NCI-H510A treated with DMSO at 0.1 percent for 48 hours (cell line): ENCODE measurements at regions not wholly inside any gene's neighbourhood (a gene's known extent, or its start where the extent isn't known, plus 50 kb on each side); places are given as distances from the start of the nearest gene placed in this dataset.

Experiments
- DNase-seq: peaks from one replicate; lab custom pipeline; 2025; lab: John Stamatoyannopoulos, UW

DNA sequence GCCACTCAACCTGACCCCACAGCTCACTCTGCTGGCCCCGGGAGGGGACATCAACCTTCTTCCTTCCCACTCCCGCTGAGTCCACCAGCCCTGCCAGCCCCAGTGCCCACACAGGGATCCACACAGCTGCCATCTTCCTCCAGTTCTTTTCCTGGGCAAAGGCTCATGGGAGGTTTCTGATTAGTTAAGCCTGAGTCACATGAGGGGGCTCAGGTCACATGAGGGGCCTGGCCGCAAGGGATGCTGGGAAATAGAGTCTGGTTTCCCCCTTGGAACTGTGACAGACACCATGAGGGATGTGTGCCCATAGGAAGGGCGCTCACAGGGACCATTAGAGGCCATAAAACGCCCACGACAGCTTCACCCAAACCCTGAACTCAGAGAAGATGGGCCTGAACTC is 228.7 kb upstream of the SFSWAP start:
- DNase-seq: no peak

DNA sequence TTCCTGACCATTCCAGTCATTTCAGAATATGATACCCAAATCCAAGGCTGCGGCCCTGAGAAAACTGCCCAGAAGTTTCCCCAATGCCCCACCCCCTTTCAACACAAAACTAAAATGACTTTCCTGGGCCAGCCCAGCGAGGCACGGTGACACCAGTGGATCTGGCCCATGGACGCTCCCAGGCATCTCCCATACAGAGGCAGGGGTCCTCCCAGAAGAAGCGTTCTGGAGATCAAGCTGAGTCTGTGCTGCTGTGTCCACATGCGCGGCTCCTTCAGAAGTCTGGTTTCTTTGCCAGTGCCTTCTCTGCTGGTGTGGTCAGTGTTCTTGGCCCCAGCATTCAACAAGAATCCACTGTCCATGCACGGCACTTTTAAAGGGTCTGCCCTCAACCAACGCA is 228.2 kb upstream of the SFSWAP start:
- no peak for DNase-seq

- no peak for DNase-seq
Observed at GRCh38 chr12:131486451-131487230, 224.2 kb upstream of the SFSWAP start.

DNA sequence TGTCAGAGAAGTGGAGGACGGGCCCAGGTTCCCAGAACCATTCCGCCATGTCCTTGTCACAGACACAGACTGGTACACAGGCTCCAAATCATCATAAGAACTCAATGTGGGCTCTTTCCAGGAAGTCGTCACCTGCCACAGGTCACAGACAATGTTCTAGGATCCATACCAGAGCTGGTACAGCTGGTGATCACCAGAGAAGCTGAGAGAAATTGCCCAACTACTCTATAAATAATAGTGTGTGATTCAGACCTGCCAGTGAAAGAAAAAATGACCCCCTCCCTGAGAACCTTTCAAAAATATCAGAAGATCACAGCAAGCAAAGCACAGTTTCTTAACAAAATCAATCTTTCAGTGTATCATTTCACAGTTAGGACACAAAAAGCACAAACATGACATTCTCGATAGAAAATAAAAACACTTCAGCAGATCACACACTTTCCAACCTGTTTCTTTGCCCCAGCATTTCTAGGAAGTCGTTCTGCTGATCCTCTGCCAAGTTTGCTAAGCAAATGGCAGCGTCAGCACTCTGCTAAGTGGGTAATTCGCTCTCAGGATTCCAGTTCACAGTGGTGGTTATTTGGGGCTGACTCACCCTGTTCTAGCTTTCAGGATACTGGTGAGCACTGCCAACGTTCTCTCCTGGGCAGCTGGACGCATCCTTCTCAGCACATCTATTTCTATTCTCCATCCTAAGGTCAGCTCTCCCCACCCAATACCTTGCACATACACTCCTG is 223.3 kb upstream of the SFSWAP start:
- DNase-seq: no peak

- DNase-seq: no peak
Observed at GRCh38 chr12:131489718-131490117, 221.2 kb upstream of the SFSWAP start.

DNA sequence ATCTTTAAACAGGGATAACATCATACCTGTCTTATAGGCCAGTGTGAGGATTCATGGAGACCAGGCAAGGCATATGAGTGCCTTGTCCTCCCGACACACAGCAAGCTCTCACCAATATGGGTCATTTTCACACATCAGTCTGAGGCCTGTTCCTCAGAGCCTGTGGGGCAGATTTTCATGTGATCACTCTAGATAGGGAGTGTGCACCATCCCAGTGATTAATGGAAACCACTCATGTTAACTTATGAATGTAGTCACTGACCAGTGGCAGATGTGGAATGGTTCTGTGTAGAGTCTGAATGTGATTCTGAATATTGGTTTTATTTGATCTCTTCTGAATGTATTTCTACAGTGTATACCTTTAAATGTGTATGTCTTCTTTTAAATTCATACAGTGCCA is 219.7 kb upstream of the SFSWAP start:
- no peak for DNase-seq

GRCh38 chr12:131491916-131492490 is 218.9 kb upstream of the SFSWAP start:
- no peak for DNase-seq

DNA sequence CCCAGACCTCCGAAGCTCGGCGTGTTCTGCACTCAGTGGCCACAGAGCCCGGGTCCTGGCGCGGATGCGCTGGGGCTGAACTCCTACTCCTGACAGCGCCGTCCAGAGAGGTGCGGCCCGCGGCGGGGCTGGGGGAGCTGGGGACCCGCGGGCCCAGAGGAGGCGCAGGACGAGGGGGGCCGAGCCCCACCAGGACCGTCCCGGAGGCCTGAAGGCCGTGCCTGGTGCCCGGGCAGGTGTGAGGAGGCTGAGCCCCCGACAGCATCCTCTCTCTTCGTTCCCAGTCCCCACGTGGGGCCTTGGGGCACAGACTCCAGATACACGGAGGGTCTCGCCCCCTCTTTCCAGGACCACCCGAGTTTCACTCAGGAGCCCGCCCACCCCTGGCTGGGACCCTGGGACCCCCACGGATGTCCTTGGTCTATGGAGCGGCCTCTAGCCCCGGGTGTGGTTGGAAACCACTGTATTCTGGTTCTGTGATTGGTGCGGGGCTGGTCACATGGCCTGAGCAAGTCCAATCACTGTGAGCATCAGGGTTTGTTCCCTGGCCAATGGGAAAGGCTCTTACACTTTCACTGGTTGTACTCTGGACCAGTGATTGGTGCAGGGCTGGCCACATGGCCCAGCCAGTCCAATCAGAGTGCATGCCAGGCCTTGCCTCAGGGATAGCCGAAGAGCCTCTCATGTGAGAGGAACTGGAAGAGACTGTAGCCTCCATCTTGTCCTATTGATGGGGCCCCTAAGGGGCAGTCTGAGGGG is 217.6 kb upstream of the SFSWAP start:
- DNase-seq: no peak

GRCh38 chr12:131494216-131494615 is 216.7 kb upstream of the SFSWAP start:
- no peak for DNase-seq

DNA sequence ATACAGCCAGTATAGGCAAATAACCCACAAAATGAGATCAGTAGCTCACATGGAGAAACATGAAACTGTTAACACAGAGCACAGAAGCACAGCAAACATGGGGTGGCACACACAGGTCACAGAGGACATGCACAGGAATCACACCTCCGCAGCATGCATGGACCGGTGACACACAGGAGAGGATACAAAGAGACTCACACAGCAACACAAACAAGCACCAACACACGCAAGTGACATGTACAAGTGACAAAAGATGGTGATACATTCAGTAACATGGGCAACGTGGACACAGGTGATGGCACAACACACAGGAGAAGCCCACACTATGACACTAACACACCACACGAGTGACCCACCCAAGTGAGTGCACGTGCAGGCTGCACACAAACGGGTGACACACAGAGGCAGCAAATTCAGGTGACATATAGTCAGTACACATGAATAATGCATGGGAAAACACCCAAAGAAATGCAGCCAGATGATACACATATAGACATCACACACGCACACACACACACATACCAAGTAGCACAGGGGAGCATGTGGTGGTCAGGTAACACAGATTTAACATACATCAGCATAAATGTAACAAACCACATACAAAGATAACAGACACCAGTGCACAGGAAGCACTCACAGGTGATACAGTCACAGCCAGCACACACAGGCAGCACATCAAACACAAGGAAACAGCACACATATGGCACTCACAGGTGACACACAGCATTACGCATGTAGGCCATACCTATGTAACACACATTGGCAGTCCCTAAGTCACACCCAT is 216.0 kb upstream of the SFSWAP start:
- DNase-seq: no peak

GRCh38 chr12:131497966-131498365 is 212.9 kb upstream of the SFSWAP start:
- no peak for DNase-seq

DNA sequence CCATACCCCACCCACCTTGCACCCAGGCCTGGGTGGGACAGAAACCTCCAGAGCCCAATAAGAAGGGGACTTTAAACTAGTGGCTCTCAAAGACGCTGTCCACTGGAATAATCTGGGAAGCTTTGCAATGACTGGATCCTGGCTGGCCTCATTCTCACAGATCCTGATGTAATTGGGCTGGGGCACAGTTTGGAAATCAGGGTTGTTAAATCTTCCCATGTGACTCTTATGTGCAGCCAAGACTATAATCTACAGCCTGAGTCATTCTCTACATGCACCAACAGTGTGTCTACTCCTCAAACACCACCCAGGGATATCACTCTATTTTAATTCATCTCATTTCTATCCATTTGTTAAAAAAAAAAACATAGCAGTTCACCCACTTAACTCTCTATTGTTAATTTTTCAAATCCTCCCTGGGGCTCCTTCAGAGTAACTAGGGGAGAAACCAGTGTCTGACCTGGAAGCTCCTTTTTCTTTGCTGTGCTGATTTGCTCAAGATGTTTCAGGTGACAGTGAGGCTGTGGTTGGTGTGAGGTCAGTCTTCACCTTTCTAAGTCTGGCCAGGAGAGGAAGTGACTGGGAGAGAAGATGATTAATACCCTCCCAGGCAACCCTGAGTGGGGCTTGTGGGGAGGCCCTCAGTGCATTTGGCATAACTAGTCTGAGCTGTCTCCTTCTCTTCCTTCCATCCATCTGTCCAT is 211.6 kb upstream of the SFSWAP start:
- no peak for DNase-seq

GRCh38 chr12:131499864-131500190 is 211.1 kb upstream of the SFSWAP start:
- no peak for DNase-seq

GRCh38 chr12:131500564-131500963 is 210.3 kb upstream of the SFSWAP start:
- DNase-seq: no peak

DNA sequence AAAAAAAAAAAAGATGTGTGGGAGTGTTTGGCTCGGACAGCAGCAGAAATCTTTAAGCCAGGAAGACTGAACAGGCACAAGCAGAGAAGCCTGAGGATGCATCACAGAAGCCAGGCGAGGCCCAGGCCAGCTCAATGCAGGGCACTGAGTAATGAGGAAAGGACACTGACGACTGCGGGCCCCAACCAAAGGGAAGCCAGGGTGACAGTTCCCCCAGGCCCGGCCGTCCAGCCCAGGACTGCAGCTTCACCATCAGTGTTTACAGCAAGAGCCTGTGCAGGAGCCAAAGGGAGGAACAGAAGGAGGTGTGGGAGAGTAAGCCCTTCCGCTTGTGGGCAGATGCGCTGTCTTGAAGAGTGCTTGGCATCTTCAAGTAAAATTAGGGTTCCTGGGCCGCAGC is 205.3 kb upstream of the SFSWAP start:
- DNase-seq: no peak

DNA sequence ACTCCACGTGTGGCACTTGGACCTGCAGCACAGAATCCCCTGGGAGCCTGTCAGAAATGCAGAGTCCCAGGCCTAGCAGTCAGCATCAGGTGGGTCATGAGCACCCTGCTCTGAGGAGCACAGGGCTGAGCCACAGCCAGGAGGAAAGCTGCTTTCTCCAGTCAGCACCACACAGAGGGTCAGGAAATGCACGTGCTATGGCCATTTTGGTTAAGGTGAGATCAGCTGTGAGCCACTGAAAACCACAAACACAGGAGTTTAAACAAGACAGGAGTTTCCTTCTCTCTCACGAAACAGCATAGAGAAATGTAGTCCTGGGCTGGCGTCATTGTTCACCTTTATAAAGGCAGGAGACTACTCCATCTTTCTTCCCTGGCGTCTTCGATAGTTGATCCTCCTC is 204.5 kb upstream of the SFSWAP start:
- no peak for DNase-seq

DNA sequence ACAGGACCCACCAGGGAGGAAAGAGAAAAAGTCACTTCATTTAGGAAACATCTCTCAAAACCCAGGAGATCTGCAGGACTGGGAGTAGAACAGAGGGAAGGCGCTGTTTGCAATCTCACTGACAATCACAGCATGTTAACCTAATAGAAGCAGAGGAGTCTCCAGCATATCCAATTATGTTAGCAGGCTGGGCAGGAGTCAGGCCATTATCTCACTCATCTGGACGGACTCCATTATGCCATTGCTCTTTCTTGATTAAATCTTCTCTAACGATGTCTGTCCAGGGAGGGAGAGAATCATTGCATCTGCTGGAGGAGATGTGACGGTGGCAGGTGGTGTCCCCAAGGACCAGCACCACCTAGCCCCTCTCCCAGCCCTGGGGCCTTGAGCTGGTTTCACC is 203.8 kb upstream of the SFSWAP start:
- no peak for DNase-seq

DNA sequence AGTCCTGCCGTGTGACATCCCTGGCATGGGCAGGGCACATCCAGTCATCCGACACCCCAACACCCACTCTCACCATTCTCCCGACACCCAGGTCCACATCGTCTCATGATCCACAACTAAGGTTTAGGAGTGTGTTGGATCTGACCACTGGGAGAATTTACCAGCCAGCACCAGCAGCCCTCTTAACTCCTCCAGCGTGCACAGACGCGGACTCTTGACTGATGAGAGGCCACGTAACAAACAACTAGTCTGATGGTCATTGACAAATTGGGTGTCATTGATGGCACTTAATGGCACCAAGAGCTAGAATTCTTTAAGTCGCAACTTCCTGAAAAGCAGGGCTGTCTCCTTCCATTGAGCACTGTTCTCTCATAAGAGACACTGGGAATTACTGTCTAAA is 203.0 kb upstream of the SFSWAP start:
- DNase-seq: no peak

GRCh38 chr12:131509701-131510100 is 201.2 kb upstream of the SFSWAP start:
- DNase-seq: no peak

DNA sequence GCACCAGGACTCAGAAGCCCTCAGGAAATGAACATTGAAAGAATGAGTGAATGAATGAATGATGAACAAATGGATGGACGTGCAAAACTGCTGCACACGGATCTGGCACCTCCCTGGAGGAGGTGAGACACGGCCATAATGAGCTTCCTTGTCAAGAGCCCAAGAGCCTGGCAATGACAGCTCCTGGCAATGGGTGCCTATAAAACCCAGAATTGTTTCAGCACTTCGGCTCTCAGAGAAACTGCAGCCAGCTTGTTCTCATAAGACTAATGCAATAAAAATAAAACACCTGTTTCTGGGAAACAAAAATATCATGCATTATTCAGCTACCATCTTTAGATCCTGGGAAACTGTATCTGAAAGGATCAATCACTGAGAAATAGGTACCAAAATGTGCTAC is 200.5 kb upstream of the SFSWAP start:
- DNase-seq: no peak

- no peak for DNase-seq
Observed at GRCh38 chr12:131511391-131511802, 199.5 kb upstream of the SFSWAP start.
